Naive thymus-derived CD4-positive, alpha-beta T cell (primary cell): ENCODE measurements at regions not wholly inside any gene's neighbourhood (a gene's known extent, or its start where the extent isn't known, plus 50 kb on each side); places are given as distances from the start of the nearest gene placed in this dataset.
A peak's percentile ranks its signal among the peaks of the same experiment; 100 is the strongest.

Source experiments
- ATAC-seq: fragments of 150-1000 bp; cut with Tn5 transposase; 2 replicates; pipeline ENCODE4 v1.10.0; 2021; ENCODE audit warnings: mild to moderate bottlenecking, moderate library complexity
- CTCF ChIA-PET: fragments of 350-600 bp; sonication (Branson Sonifier 250); formaldehyde crosslinking; loops from one replicate; lab custom pipeline; 2021; ENCODE audit warnings: antibody characterized with exemption; lab: Charles Lee
- POLR2A ChIA-PET: fragments of 350-600 bp; sonication (Branson Sonifier 250); formaldehyde crosslinking; loops from one replicate; lab custom pipeline; 2021; ENCODE audit warnings: antibody characterized with exemption, inconsistent platforms; lab: Charles Lee
- DNase-seq, 9 donors: peaks; one replicate each; pipeline versions ENCODE4 v3.0.0 to v3.0.0-alpha.2; 2020 to 2022; ENCODE audit warnings: mixed read lengths in 1 of 9
- H3K27ac ChIP-seq: one replicate; pipeline ENCODE4 v1.7.0; 2013; ENCODE audit warnings: mild to moderate bottlenecking, low read depth, low read length, moderate library complexity
- H3K27me3 ChIP-seq, 2 donors: one replicate each; pipeline ENCODE4 v1.7.0; 2013; ENCODE audit warnings: low read length in 2 of 2, mild to moderate bottlenecking in 2 of 2, moderate library complexity in 2 of 2; ENCODE audit not compliant: control insufficient read depth in 2 of 2, insufficient read depth in 2 of 2
- H3K36me3 ChIP-seq, 3 experiments: 1 replicate in 2 of 3; 2 replicates in 1 of 3; pipeline ENCODE4 v1.7.0; 2013; ENCODE audit warnings: low read length in 3 of 3, mild to moderate bottlenecking in 3 of 3, moderate library complexity in 1 of 3; ENCODE audit not compliant: insufficient read depth in 3 of 3, control insufficient read depth in 2 of 3
- H3K4me1 ChIP-seq, 2 donors: one replicate each; pipeline ENCODE4 v1.7.0; 2013; ENCODE audit warnings: low read length in 2 of 2, mild to moderate bottlenecking in 2 of 2, moderate library complexity in 1 of 2; ENCODE audit not compliant: control insufficient read depth in 2 of 2, insufficient read depth in 2 of 2
- H3K4me3 ChIP-seq: 2 replicates; pipeline ENCODE4 v1.7.0; 2013; ENCODE audit warnings: mild to moderate bottlenecking, low read length
- H3K9me3 ChIP-seq, 3 experiments: 1 replicate in 2 of 3; 2 replicates in 1 of 3; pipeline ENCODE4 v1.7.0; 2013; ENCODE audit warnings: low read length in 3 of 3; ENCODE audit not compliant: control insufficient read depth in 2 of 3
- H3K27ac Mint-ChIP-seq, 9 donors: one replicate each; pipeline ENCODE4 v1.8.0; 2020 to 2022; ENCODE audit warnings: mixed read lengths in 9 of 9, mild to moderate bottlenecking in 8 of 9, moderate library complexity in 5 of 9, inconsistent platforms in 2 of 9
- H3K27me3 Mint-ChIP-seq, 5 donors: one replicate each; pipeline ENCODE4 v1.8.0; 2021 to 2022; ENCODE audit warnings: mixed read lengths in 5 of 5, mild to moderate bottlenecking in 1 of 5
- H3K36me3 Mint-ChIP-seq, 5 donors: one replicate each; pipeline ENCODE4 v1.8.0; 2020 to 2022; ENCODE audit warnings: mixed read lengths in 5 of 5, mild to moderate bottlenecking in 3 of 5, inconsistent platforms in 1 of 5
- H3K4me1 Mint-ChIP-seq, 7 donors: one replicate each; pipeline ENCODE4 v1.8.0; 2020 to 2022; ENCODE audit warnings: mixed read lengths in 7 of 7, mild to moderate bottlenecking in 3 of 7, inconsistent platforms in 1 of 7
- H3K4me3 Mint-ChIP-seq, 10 donors: one replicate each; pipeline ENCODE4 v1.8.0; 2020 to 2022; ENCODE audit warnings: mild to moderate bottlenecking in 10 of 10, mixed read lengths in 10 of 10, moderate library complexity in 6 of 10, inconsistent platforms in 2 of 10
- H3K9me3 Mint-ChIP-seq, 11 donors: one replicate each; pipeline ENCODE4 v1.8.0; 2020 to 2022; ENCODE audit warnings: mixed read lengths in 11 of 11, mild to moderate bottlenecking in 4 of 11, inconsistent platforms in 1 of 11, moderate library complexity in 1 of 11
- intact Hi-C, 2 donors: fragments of 100-400 bp; cut with micrococcal nuclease; formaldehyde crosslinking; loops; one replicate each; pipeline ENCODE4 v1.15.1; 2023

DNA sequence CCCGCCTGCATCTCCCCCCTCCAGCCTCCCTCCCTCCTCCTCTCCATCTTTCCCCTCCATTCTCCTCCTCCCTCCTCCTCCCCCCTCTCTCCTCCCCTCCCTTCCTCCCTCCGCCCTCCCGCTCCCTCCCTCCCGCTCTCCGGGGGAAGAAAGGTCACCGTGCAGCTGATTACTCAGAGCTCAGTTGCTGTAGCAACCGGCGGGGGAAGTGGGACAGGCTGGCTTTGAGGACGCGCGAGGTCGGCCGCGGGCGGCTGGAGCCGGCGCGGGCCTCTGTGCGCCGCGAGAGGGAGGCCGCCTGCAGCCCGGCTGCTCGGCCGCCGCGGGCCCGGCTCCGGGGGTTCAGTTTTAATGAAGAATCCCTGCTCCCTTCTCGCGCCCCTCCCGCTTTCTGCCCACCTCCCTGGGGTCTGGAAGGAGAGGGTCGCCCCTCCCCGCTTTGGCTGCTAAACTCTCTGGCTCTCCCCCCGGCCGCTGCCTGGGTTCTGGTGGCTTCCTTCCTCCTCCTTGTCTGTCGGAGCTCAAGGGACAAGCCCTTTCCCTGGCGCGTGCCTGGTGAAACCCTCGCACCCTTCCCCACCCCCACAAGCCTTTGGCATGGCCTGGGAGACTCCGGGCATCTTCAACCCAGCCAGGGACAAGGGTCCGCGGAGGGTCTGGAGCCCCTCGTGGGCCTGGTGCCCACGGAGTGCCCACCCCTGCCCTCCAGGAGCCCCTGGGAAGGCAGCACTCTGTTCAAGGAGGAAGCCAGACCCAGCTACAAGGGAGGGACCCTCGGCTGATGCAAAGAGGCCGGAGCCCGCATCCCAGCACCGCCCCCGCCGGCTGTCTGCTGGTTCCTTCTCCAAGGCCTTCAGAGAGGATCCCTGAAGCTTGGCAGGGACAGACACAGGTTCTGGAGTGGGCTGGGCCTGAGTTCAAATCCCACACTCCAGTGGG is 160.3 kb downstream of the C9orf50 start:
- H3K36me3 Mint-ChIP-seq: peaks cover 0 to 10% (median 0%) of the 10 kb centered on the region in 5 donors
- H3K27me3 ChIP-seq: no peaks in the 10 kb centered on the region
- DNase-seq (peak; percentile 42 to 86 (median 64)), ATAC-seq (peak; percentile 86)
- ChIA-PET POLR2A (interaction anchor here (0.6 to 2.9 kb wide), 6 partner anchors 23 to 239 kb away, joined by 3 to 15 read pairs (median 6); no protein-coding TSS in a partner anchor), CTCF (interaction anchor here (0.6 to 1.1 kb wide), 4 partner anchors 38 to 140 kb away, joined by 3 to 8 read pairs (median 4); no protein-coding TSS in a partner anchor)
- H3K9me3 ChIP-seq: no peaks in the 10 kb centered on the region
- H3K4me1 Mint-ChIP-seq: peaks cover 16 to 46% (median 41%) of the 10 kb centered on the region in 7 donors
- H3K4me3 ChIP-seq: peak overlapping the region; percentile 25
- peak overlapping the region in 8 of 9 donors; percentile 51 to 96 (median 78) for H3K27ac Mint-ChIP-seq
- H3K9me3 Mint-ChIP-seq: peaks cover 0 to 11% (median 0%) of the 10 kb centered on the region in 11 donors
- intact Hi-C loops: loop anchor here (1.0 to 2.0 kb wide), 5 partner anchors 23 to 284 kb away; no protein-coding TSS in a partner anchor
- no peaks in the 10 kb centered on the region for H3K36me3 ChIP-seq
- H3K27me3 Mint-ChIP-seq: peaks cover 0 to 9% (median 0%) of the 10 kb centered on the region in 5 donors
- peak overlapping the region; percentile 68 for H3K27ac ChIP-seq
- peaks cover 32 to 35% of the 10 kb centered on the region in 2 donors for H3K4me1 ChIP-seq
- peak overlapping the region; percentile 67 to 89 (median 80) for H3K4me3 Mint-ChIP-seq

DNA sequence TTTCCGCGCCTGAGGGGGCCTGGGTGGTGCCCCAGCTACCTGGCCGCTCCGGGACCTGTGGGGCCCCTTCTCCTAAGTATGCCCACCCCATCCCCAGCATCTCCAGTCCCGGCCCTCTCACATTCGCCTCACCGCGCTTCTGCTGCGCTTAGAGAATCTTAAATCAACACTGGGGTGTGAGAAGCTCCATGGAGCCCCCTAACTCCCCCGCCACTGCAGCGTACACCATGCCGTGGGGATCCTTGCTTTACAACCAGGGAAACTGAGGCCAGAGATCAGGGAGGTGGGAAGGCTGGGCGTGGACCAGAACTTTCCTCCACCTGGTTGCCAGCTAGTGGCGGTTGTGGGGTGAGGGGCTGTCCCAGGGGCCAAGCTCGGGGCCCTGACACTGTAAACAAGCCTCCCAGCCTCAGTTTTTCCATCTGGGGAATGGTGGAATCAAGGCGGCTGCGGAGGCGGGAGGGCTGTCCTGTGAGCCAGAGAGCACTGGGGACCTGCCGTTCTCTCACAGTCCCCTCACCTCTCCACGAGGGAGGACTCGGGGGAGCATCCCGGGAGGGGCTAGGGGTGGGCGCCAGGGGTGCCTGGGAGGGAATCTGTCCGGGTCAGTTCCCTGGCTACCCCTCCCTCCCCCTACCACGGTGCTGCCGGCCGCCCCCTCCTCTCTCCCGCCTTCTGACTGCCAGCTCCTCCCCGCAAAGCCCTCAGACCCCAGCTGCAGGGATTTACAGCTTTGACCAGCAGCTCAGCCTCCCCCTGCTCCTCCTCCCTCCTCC is 161.2 kb downstream of the C9orf50 start:
- H3K27ac ChIP-seq: peak overlapping the region; percentile 68
- Mint-ChIP-seq H3K36me3 (peaks cover 0 to 10% (median 0%) of the 10 kb centered on the region in 5 donors), H3K27ac (peak overlapping the region in 4 of 9 donors; percentile 12 to 96 (median 63)), H3K27me3 (peaks cover 0 to 9% (median 0%) of the 10 kb centered on the region in 5 donors), H3K4me3 (peak overlapping the region; percentile 32 to 89 (median 68)), H3K9me3 (peaks cover 0 to 11% (median 0%) of the 10 kb centered on the region in 11 donors), H3K4me1 (peaks cover 20 to 50% (median 43%) of the 10 kb centered on the region in 7 donors)
- H3K4me1 ChIP-seq: peaks cover 32 to 35% of the 10 kb centered on the region in 2 donors
- ATAC-seq: no peak
- CTCF ChIA-PET: interaction anchor here (0.6 to 0.9 kb wide), 3 partner anchors 37 to 139 kb away, joined by 4 to 8 read pairs (median 5); no protein-coding TSS in a partner anchor
- no peaks in the 10 kb centered on the region for H3K9me3 ChIP-seq
- H3K27me3 ChIP-seq: no peaks in the 10 kb centered on the region
- peak overlapping the region; percentile 20 for H3K4me3 ChIP-seq
- POLR2A ChIA-PET: interaction anchor here (0.6 to 2.9 kb wide), 15 partner anchors 10 to 320 kb away, joined by 3 to 15 read pairs (median 4); partner anchors contain the start of gene IER5L
- intact Hi-C loops: loop anchor here (1.0 to 2.0 kb wide), 9 partner anchors 21 to 283 kb away; no protein-coding TSS in a partner anchor
- DNase-seq: peak in 1 of 9 donors; percentile 73
- no peaks in the 10 kb centered on the region for H3K36me3 ChIP-seq

DNA sequence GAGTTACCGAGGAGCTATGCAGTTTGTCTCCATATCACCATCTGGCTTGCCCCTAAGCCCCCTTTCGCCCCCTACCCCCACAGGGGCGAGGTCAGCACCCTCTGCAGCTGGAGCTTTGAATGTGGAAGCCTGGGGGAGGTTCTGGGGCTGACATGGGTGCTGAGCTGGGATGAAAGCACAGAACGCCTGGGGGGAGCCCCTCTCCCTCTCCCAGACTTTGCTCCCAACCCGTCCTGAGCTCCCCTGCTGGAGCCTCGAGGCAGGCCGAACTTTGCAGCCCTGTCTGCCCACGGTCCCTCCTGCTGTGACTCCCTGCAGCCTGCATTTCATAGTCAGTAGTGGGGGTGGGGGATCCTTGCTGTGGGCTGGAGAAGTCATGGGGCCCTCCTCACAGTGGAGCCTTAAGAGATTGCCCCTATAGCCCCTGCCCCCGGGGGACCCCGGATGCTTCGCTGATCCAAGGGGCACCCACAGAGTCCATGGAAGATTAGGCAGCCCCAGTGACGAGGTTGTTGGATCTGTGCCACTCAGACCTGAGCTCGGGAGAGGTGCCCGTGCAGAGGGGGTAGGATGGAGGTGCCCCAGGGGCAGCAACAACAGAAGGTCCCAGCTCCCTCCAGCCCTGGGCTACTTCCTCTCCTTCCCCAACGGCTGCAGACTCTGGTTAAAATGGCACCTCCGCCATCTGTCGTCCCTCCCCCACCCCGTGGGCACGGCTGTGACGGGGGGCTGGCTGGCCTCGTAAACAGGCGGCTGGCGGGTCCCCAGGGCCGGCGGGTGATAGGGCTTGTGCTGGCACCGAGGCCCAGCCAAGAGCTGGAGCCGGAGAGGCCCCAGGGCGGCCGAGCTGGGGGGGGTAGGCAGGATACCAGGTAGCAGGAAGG is 162.0 kb downstream of the C9orf50 start:
- H3K27ac Mint-ChIP-seq: peak overlapping the region in 7 of 9 donors; percentile 10 to 85 (median 70)
- H3K4me3 Mint-ChIP-seq: peak overlapping the region in 8 of 10 donors; percentile 8 to 89 (median 62)
- CTCF ChIA-PET: interaction anchor here (1.2 kb wide), 1 partner anchor 137 kb away, joined by 4 read pairs; no protein-coding TSS in a partner anchor
- Histone ChIP-seq H3K36me3 (no peaks in the 10 kb centered on the region), H3K9me3 (no peaks in the 10 kb centered on the region), H3K27ac (peak overlapping the region; percentile 20), H3K27me3 (no peaks in the 10 kb centered on the region), H3K4me3 (peak overlapping the region; percentile 20), H3K4me1 (peaks cover 32 to 35% of the 10 kb centered on the region in 2 donors)
- H3K27me3 Mint-ChIP-seq: peaks cover 0 to 9% (median 0%) of the 10 kb centered on the region in 5 donors
- peak; percentile 16 for ATAC-seq
- DNase-seq: peak in 5 of 9 donors; percentile 26 to 39 (median 35)
- POLR2A ChIA-PET: interaction anchor here (0.6 to 2.9 kb wide), 14 partner anchors 9 to 319 kb away, joined by 3 to 15 read pairs (median 4); partner anchors contain the start of gene IER5L
- intact Hi-C loops: loop anchor here (2.0 kb wide), 4 partner anchors 20 to 152 kb away; no protein-coding TSS in a partner anchor
- peaks cover 0 to 11% (median 0%) of the 10 kb centered on the region in 11 donors for H3K9me3 Mint-ChIP-seq
- peaks cover 0 to 10% (median 0%) of the 10 kb centered on the region in 5 donors for H3K36me3 Mint-ChIP-seq
- H3K4me1 Mint-ChIP-seq: peaks cover 20 to 53% (median 45%) of the 10 kb centered on the region in 7 donors

DNA sequence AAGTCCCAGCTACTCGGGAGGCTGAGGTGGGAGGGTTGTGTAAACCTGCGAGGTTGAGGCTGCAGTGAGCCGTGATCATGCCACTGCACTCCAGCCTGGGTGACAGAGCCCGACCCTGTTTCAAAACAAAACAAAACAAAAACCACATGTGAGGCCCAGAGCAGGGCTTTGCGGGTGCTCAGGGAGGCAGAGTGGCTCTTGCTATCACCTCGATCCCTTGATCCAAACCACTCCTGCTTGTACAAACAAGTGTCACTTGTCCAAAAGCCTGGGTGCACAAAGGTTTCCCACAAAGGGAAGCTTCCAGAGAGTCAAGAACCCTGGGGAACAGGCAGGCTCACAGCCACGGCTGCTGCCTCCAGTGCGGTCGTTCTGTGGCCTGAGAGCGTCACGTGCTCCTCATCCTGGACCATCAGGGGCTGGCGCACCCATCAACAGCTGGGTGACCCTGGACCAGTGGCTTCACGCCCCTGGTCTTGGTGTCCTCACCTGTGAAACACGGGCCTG is 162.7 kb downstream of the C9orf50 start:
- Mint-ChIP-seq H3K36me3 (peaks cover 0 to 10% (median 0%) of the 10 kb centered on the region in 5 donors), H3K27me3 (peaks cover 0 to 9% (median 0%) of the 10 kb centered on the region in 5 donors), H3K9me3 (peaks cover 0 to 13% (median 0%) of the 10 kb centered on the region in 11 donors), H3K27ac (peak overlapping the region in 8 of 9 donors; percentile 43 to 82 (median 71)), H3K4me1 (peaks cover 20 to 53% (median 45%) of the 10 kb centered on the region in 7 donors), H3K4me3 (peak overlapping the region; percentile 29 to 89 (median 49))
- intact Hi-C loops: loop anchor here (2.0 kb wide), 4 partner anchors 19 to 153 kb away; no protein-coding TSS in a partner anchor
- peak; percentile 68 for ATAC-seq
- peak in 8 of 9 donors; percentile 39 to 68 (median 51) for DNase-seq
- peak overlapping the region; percentile 20 for H3K27ac ChIP-seq
- POLR2A ChIA-PET: interaction anchor here (1.4 to 2.9 kb wide), 7 partner anchors 8 to 122 kb away, joined by 3 to 15 read pairs (median 5); no protein-coding TSS in a partner anchor
- CTCF ChIA-PET: interaction anchor here (1.2 kb wide), 1 partner anchor 137 kb away, joined by 4 read pairs; no protein-coding TSS in a partner anchor
- no peaks in the 10 kb centered on the region for H3K9me3 ChIP-seq
- no peaks in the 10 kb centered on the region for H3K27me3 ChIP-seq
- H3K4me1 ChIP-seq: peaks cover 32 to 35% of the 10 kb centered on the region in 2 donors
- peak overlapping the region; percentile 19 for H3K4me3 ChIP-seq
- H3K36me3 ChIP-seq: no peaks in the 10 kb centered on the region

DNA sequence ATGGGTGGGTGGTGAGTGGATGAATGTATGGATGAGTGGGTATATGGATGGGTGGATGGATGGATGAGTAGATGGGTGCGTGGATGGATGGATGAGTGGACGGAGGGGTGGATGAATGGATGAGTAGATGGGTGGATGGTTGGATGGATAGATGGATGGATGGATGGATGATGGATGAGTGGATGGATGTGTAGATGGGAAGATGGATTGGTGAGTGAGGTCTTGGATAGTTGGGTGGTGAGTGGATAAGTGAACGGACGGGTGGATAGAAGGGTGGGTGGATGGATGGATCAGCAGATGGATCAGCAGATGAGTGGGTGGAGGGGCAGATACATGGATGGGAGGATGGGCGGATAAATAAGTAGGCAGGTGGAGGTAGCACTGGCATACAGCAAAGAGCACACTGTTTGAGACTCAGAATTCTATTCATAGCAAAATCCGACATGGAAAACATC is 163.5 kb downstream of the C9orf50 start:
- no peak overlapping the region for H3K27ac ChIP-seq
- H3K27ac Mint-ChIP-seq: peak overlapping the region in 6 of 9 donors; percentile 32 to 86 (median 64)
- ChIA-PET POLR2A (interaction anchor here (2.9 kb wide), 1 partner anchor 42 kb away, joined by 15 read pairs; no protein-coding TSS in a partner anchor), CTCF (interaction anchor here (1.2 kb wide), 1 partner anchor 136 kb away, joined by 4 read pairs; no protein-coding TSS in a partner anchor)
- peaks cover 0 to 13% (median 0%) of the 10 kb centered on the region in 11 donors for H3K9me3 Mint-ChIP-seq
- H3K27me3 ChIP-seq: no peaks in the 10 kb centered on the region
- H3K9me3 ChIP-seq: no peaks in the 10 kb centered on the region
- H3K36me3 ChIP-seq: no peaks in the 10 kb centered on the region
- ATAC-seq: no peak
- peaks cover 0 to 9% (median 0%) of the 10 kb centered on the region in 5 donors for H3K27me3 Mint-ChIP-seq
- peaks cover 0 to 10% (median 0%) of the 10 kb centered on the region in 5 donors for H3K36me3 Mint-ChIP-seq
- H3K4me1 Mint-ChIP-seq: peaks cover 20 to 53% (median 45%) of the 10 kb centered on the region in 7 donors
- intact Hi-C loops: no loop called here
- H3K4me3 Mint-ChIP-seq: peak overlapping the region in 5 of 10 donors; percentile 1 to 57 (median 41)
- DNase-seq: no peak
- H3K4me3 ChIP-seq: no peak overlapping the region
- peaks cover 32 to 35% of the 10 kb centered on the region in 2 donors for H3K4me1 ChIP-seq
